ENCODE measurements at regions not wholly inside any gene's neighbourhood (a gene's known extent, or its start where the extent isn't known, plus 50 kb on each side); places are given as distances from the start of the nearest gene placed in this dataset.
"Not testable (repeated sequence)": the region's sequence is repeated elsewhere in the genome, so short reads cannot be mapped to it uniquely, and the experiment has no call there.

- Histone ChIP-seq H3K4me3 (no peak overlapping the region), H3K9me3 (ENCODE audit: low read depth) (no peaks in the 10 kb centered on the region), H3K4me1 (ENCODE audit: low read depth) (no peaks in the 10 kb centered on the region), H3K27me3 (no peaks in the 10 kb centered on the region), H3K27ac (no peak overlapping the region), H3K36me3 (no peaks in the 10 kb centered on the region)
- peak in 1 of 2 donors; percentile 22 for DNase-seq (ENCODE audit: low read depth in 1 of 2, low spot score in 1 of 2)
- no peak for TF ChIP-seq CTCF (IDR thresholded peaks at IDR 0.05; ENCODE audit: low read depth, low read length)
Observed at GRCh38 chr9:108775901-108776306, 79.9 kb downstream of the ACTL7B start.

DNA sequence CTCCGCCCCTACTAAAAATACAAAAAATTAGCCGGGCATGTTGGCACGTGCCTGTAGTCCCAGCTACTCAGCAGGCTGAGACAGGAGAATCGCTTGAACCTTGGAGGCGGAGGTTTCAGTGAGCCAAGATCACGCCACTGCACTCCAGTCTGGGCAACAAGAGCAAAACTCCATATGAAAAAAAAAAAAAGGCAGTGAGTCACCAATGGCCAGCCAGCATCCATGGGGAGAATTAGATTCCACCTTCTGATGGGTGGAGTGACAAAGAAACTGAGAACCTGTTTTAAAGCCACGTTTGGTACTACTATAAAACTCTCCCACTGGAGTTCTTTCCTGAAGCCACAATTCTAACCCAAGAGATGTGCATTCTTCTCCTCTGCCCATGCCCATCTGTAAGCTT lies 81.7 kb downstream of the ACTL7B start:
- not testable (repeated sequence) for DNase-seq (ENCODE audit: low read depth in 1 of 2, low spot score in 1 of 2); H3K4me3 ChIP-seq; H3K27me3 ChIP-seq; H3K36me3 ChIP-seq; H3K9me3 ChIP-seq (ENCODE audit: low read depth); H3K27ac ChIP-seq; H3K4me1 ChIP-seq (ENCODE audit: low read depth)

- Histone ChIP-seq H3K27ac (no peak overlapping the region), H3K9me3 (ENCODE audit: low read depth) (no peaks in the 10 kb centered on the region), H3K4me3 (no peak overlapping the region), H3K36me3 (no peaks in the 10 kb centered on the region), H3K4me1 (ENCODE audit: low read depth) (no peaks in the 10 kb centered on the region), H3K27me3 (no peaks in the 10 kb centered on the region)
- TF ChIP-seq CTCF (IDR thresholded peaks at IDR 0.05; ENCODE audit: low read depth, low read length), result no peak
- no peak for DNase-seq (ENCODE audit: low read depth in 1 of 2, low spot score in 1 of 2)
Observed at GRCh38 chr9:108772301-108772894, 83.4 kb downstream of the ACTL7B start.

DNA sequence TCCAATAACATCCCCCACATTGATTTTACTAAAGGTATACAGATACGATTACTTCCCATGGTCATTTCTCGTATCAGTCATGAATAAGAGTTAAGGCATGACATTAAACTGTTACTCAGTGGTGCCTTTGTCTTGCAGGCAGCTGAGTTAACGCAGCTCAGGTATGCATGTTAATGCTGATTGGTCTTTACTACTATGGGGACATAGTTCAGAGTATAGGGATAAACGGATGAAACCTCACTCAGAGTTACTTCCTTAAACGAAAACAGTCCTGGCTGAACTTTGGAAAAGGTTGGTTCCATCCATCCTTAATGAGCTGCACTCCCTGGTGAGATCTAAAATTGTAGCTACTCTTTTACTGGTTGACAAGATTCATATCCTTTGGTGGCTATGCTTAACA lies 87.0 kb downstream of the ACTL7B start:
- Histone ChIP-seq H3K36me3 (no peaks in the 10 kb centered on the region), H3K4me1 (ENCODE audit: low read depth) (no peaks in the 10 kb centered on the region), H3K9me3 (ENCODE audit: low read depth) (no peaks in the 10 kb centered on the region), H3K4me3 (no peak overlapping the region), H3K27ac (no peak overlapping the region), H3K27me3 (no peaks in the 10 kb centered on the region)
- no peak for TF ChIP-seq CTCF (IDR thresholded peaks at IDR 0.05; ENCODE audit: low read depth, low read length)
- DNase-seq (ENCODE audit: low read depth in 1 of 2, low spot score in 1 of 2), result no peak

DNA sequence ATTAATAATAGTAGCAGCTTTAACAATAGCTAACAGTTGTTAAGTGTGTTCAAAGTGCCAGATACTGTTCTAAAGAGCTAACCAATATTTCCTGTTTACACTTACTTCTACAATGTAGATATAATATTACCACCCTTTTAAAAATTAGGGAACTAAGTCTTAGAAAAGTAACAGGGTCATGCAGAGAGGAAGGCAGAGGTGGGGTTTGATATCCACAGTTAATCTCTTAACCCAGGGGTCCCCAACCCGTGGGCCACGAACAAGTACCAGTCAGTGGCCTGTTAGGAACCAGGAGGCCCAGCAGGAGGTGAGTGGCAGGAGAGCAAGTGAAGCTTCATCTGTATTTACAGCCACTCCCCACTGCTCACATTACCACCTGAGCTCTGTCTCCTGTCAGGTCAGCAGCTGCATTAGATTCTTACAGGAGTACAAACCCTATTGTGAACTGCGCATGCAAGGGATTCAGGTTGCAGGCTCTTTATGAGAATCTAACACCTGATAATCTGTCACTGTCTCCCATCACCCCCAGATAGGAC lies 89.1 kb downstream of the ACTL7B start:
- H3K27ac ChIP-seq, result no peak overlapping the region
- H3K27me3 ChIP-seq, result no peaks in the 10 kb centered on the region
- no peaks in the 10 kb centered on the region for H3K9me3 ChIP-seq (ENCODE audit: low read depth)
- DNase-seq (ENCODE audit: low read depth in 1 of 2, low spot score in 1 of 2), result no peak
- no peak overlapping the region for H3K4me3 ChIP-seq
- TF ChIP-seq CTCF (IDR thresholded peaks at IDR 0.05; ENCODE audit: low read depth, low read length), result no peak
- no peaks in the 10 kb centered on the region for H3K4me1 ChIP-seq (ENCODE audit: low read depth)
- H3K36me3 ChIP-seq, result no peaks in the 10 kb centered on the region

DNA sequence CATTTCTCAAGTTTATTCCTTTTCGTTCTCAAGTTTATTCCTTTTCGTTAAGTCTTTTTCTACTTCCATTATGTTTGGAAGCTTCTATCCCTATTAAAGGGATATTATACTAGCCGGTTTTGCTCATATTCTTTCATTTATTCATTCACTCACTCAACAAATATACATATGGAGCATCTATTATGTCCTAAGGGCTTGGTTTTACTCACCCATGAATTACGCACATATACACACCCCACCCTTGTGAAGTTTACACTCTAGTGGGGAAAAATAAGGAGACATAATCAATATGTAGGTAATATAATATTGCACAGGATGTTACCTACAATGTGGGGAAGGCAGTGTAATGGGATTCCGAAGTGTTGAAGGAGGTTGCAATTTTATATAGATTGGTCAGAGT lies 90.5 kb downstream of the ACTL7B start:
- no peaks in the 10 kb centered on the region for H3K4me1 ChIP-seq (ENCODE audit: low read depth)
- no peaks in the 10 kb centered on the region for H3K27me3 ChIP-seq
- H3K4me3 ChIP-seq, result no peak overlapping the region
- no peaks in the 10 kb centered on the region for H3K9me3 ChIP-seq (ENCODE audit: low read depth)
- no peak overlapping the region for H3K27ac ChIP-seq
- no peak for DNase-seq (ENCODE audit: low read depth in 1 of 2, low spot score in 1 of 2)
- no peaks in the 10 kb centered on the region for H3K36me3 ChIP-seq
- TF ChIP-seq CTCF (IDR thresholded peaks at IDR 0.05; ENCODE audit: low read depth, low read length), result no peak
